ENCODE measurements at regions not wholly inside any gene's neighbourhood (a gene's known extent, or its start where the extent isn't known, plus 50 kb on each side); places are given as distances from the start of the nearest gene placed in this dataset.

- TF ChIP-seq CTCF (IDR thresholded peaks at IDR 0.05; ENCODE audit: insufficient read depth, low read length, poor library complexity, severe bottlenecking), result no peak
- no peak for DNase-seq (ENCODE audit: extremely low read depth, insufficient read length)
- Histone ChIP-seq H3K36me3 (ENCODE audit: control insufficient read depth, insufficient read depth, low read length) (no peaks in the 10 kb centered on the region), H3K27me3 (replicated peaks; ENCODE audit: control insufficient read depth, insufficient read depth, low read length) (no peaks in the 10 kb centered on the region), H3K4me3 (replicated peaks; ENCODE audit: low read depth, low read length) (no peak overlapping the region)
These were observed 229.6 kb upstream of the AGA start for GRCh38 chr4:177671845-177672244.

- no peak overlapping the region for H3K4me3 ChIP-seq (replicated peaks; ENCODE audit: low read depth, low read length)
- no peak for TF ChIP-seq CTCF (IDR thresholded peaks at IDR 0.05; ENCODE audit: insufficient read depth, low read length, poor library complexity, severe bottlenecking)
- DNase-seq (ENCODE audit: extremely low read depth, insufficient read length), result no peak
These were observed 231.8 kb upstream of the AGA start for GRCh38 chr4:177673985-177674489.

GRCh38 chr4:177680308-177680707, 238.1 kb upstream of the AGA start:
- no peak for TF ChIP-seq CTCF (IDR thresholded peaks at IDR 0.05; ENCODE audit: insufficient read depth, low read length, poor library complexity, severe bottlenecking)
- H3K36me3 ChIP-seq (ENCODE audit: control insufficient read depth, insufficient read depth, low read length), result no peaks in the 10 kb centered on the region
- H3K27me3 ChIP-seq (replicated peaks; ENCODE audit: control insufficient read depth, insufficient read depth, low read length), result no peaks in the 10 kb centered on the region
- DNase-seq (ENCODE audit: extremely low read depth, insufficient read length), result no peak
- H3K4me3 ChIP-seq (replicated peaks; ENCODE audit: low read depth, low read length), result no peak overlapping the region

More at GRCh38 chr4:177673985-177674489, 231.8 kb upstream of the AGA start:
- H3K36me3 ChIP-seq (ENCODE audit: control insufficient read depth, insufficient read depth, low read length), result no peaks in the 10 kb centered on the region
- no peaks in the 10 kb centered on the region for H3K27me3 ChIP-seq (replicated peaks; ENCODE audit: control insufficient read depth, insufficient read depth, low read length)

GRCh38 chr4:177681902-177682301, 239.7 kb upstream of the AGA start:
- Histone ChIP-seq H3K27me3 (replicated peaks; ENCODE audit: control insufficient read depth, insufficient read depth, low read length) (no peaks in the 10 kb centered on the region), H3K36me3 (ENCODE audit: control insufficient read depth, insufficient read depth, low read length) (no peaks in the 10 kb centered on the region), H3K4me3 (replicated peaks; ENCODE audit: low read depth, low read length) (no peak overlapping the region)
- no peak for TF ChIP-seq CTCF (IDR thresholded peaks at IDR 0.05; ENCODE audit: insufficient read depth, low read length, poor library complexity, severe bottlenecking)
- DNase-seq (ENCODE audit: extremely low read depth, insufficient read length), result no peak

GRCh38 chr4:177687117-177687516, 244.9 kb upstream of the AGA start:
- DNase-seq (ENCODE audit: extremely low read depth, insufficient read length), result no peak
- no peak for TF ChIP-seq CTCF (IDR thresholded peaks at IDR 0.05; ENCODE audit: insufficient read depth, low read length, poor library complexity, severe bottlenecking)
- H3K36me3 ChIP-seq (ENCODE audit: control insufficient read depth, insufficient read depth, low read length), result no peaks in the 10 kb centered on the region
- no peaks in the 10 kb centered on the region for H3K27me3 ChIP-seq (replicated peaks; ENCODE audit: control insufficient read depth, insufficient read depth, low read length)
- no peak overlapping the region for H3K4me3 ChIP-seq (replicated peaks; ENCODE audit: low read depth, low read length)

- no peaks in the 10 kb centered on the region for H3K27me3 ChIP-seq (replicated peaks; ENCODE audit: control insufficient read depth, insufficient read depth, low read length)
- H3K36me3 ChIP-seq (ENCODE audit: control insufficient read depth, insufficient read depth, low read length), result no peaks in the 10 kb centered on the region
- no peak for TF ChIP-seq CTCF (IDR thresholded peaks at IDR 0.05; ENCODE audit: insufficient read depth, low read length, poor library complexity, severe bottlenecking)
- H3K4me3 ChIP-seq (replicated peaks; ENCODE audit: low read depth, low read length), result no peak overlapping the region
- no peak for DNase-seq (ENCODE audit: extremely low read depth, insufficient read length)
These were observed 250.7 kb upstream of the AGA start for GRCh38 chr4:177692907-177693306.
